ES-I3 (cell line): ENCODE measurements at regions not wholly inside any gene's neighbourhood (a gene's known extent, or its start where the extent isn't known, plus 50 kb on each side); places are given as distances from the start of the nearest gene placed in this dataset.
"Not testable (repeated sequence)": the region's sequence is repeated elsewhere in the genome, so short reads cannot be mapped to it uniquely, and the experiment has no call there.

Experiments
- H3K36me3 ChIP-seq: 2 replicates; pipeline ENCODE4 v1.6.1; 2013; ENCODE audit warnings: mild to moderate bottlenecking, low read length, control low read depth, moderate library complexity; ENCODE audit not compliant: insufficient read depth
- H3K4me1 ChIP-seq: 2 replicates; pipeline ENCODE4 v1.6.1; 2013; ENCODE audit warnings: mild to moderate bottlenecking, control low read depth, low read length; ENCODE audit not compliant: insufficient read depth
- H3K9ac ChIP-seq: 2 replicates; pipeline ENCODE4 v1.6.1; 2013; ENCODE audit warnings: low read depth, mild to moderate bottlenecking, low read length, moderate library complexity
- H3K9me3 ChIP-seq: 2 replicates; pipeline ENCODE4 v1.6.1; 2013; ENCODE audit warnings: mild to moderate bottlenecking, low read length, moderate library complexity; ENCODE audit not compliant: control insufficient read depth, insufficient read depth

DNA sequence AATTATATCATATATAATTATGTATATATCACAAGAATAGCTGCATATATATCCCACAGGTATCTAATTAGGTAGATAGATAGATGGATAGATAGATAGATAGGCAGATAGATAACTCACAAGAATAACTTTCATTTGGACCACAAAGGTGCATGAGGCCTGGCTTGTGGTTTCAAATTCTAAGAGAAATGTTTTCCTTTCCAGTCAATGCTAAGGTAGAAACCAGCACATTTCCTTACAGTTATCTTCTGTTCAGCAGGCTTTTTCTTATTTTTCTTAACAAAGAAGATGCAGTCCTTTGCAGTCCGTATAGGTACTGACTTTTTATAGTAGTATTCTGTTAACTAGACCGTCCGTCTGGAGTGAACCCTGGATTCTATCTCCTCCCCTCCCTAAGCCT, 152.9 kb upstream of the ANKFN1 start:
- no peak overlapping the region for H3K9ac ChIP-seq
- H3K4me1 ChIP-seq: no peaks in the 10 kb centered on the region
- H3K9me3 ChIP-seq: no peaks in the 10 kb centered on the region
- H3K36me3 ChIP-seq: no peaks in the 10 kb centered on the region

DNA sequence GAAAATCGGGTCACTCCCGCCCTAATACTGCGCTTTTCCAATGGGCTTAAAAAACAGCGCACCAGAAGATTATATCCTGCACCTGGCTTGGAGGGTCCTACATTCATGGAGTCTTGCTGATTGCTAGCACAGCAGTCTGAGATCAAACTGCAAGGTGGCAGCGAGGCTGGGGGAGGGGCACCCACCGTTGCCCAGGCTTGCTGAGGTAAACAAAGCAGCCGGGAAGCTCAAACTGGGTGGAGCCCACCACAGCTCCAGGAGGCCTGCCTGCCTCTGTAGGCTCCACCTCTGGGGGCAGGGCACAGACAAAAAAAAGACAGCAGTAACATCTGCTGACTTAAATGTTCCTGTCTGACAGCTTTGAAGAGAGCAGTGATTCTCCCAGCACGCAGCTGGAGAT, 150.6 kb upstream of the ANKFN1 start:
- not testable (repeated sequence) for H3K9me3 ChIP-seq, H3K9ac ChIP-seq, H3K4me1 ChIP-seq, H3K36me3 ChIP-seq

DNA sequence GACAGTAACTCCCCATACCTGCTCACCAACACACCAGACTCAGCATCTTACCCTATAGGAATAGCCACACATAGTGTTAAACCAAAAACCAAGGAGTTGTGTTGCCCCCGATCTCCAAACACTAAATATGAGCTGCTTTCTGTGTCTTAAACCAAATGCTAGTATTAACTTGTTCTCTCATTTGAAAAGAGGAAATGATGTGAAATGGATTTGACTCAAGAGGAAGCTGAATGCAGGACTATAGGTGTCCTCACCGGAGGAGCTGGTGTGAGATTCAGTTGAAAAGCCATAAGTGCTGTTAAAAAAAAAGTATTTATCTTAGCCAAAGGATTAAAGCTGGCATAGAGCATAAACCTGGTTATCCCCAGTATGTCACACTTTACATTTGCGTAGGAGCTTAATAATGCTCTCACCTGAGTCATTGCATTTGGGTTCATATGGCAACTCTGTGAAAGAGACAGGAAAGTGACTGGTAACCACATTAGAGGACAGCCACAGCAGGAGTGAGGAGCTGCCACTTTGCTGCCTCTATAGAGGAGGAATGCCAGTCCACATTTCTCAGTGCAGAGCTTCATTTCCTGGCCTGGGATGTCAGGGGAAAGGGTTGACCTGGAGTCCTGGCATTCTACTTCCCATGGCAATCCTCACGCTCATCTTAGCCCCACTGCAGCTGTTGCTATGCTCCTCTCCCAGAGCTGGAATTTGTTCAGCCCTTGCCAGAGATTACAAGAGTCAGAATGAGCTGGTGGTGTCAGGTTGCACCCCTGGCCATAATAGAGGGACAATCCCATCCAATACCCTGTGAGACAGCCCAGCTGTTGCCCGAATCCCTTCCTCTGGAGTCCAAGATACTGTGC, 143.3 kb upstream of the ANKFN1 start:
- H3K9me3 ChIP-seq: no peaks in the 10 kb centered on the region; the same call in 1 of the 2 replicates
- no peaks in the 10 kb centered on the region for H3K4me1 ChIP-seq
- H3K36me3 ChIP-seq: no peaks in the 10 kb centered on the region
- H3K9ac ChIP-seq: no peak overlapping the region

DNA sequence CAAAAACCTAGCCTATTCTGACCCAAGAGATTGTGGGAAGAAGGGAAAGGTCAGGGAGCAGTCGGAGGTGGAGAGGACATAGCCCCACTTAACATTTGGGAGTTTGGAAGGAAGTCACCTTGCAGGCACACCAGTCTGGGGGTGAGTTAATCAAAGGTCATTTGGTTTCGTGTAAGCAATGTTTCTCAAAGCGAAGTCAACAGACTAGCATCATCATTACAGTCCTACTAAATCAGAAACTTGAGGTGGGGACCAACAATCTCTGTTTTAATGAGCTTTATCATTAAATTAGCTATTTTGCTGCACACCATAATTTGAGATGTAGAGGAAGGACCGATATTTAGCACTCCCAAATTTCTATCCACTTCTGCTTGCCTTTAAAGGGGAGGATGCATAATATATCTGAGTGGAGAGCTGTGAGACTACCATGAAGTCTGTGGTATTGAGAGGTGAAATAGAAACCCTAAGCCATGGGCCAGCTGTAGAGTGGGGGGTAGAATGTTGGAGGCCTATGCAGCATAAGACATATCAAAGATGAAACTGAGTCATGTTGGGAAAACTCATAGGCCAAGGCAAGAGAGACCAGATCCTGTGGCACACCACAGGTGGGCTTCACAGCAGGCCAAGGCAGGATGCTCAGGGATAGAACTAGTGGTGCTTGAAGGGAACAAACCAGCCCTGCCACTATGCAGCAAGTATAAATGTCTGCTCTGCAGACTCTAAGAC, 141.7 kb upstream of the ANKFN1 start:
- no peaks in the 10 kb centered on the region; the same call in 1 of the 2 replicates for H3K9me3 ChIP-seq
- H3K9ac ChIP-seq: no peak overlapping the region
- no peaks in the 10 kb centered on the region for H3K4me1 ChIP-seq
- H3K36me3 ChIP-seq: no peaks in the 10 kb centered on the region

DNA sequence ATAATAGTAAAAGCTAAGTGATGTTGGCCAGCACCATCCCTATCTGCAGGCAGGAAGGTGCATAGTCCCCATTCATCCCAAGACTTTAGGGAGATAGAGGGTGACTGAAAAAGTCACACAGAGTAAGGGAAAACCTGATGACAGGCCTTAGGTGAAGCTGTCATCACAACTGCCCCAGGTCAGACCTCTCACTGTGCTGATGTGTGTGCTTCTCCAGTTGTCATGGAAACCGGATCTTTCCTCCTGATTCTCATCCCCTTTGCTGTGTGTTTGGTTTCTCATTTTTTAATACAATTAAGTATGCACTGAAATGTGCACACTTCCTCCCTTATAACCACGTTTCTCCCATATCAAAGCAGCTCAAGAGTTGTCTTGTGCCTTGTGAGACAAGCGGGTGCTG, 135.1 kb upstream of the ANKFN1 start:
- H3K9ac ChIP-seq: no peak overlapping the region
- no peaks in the 10 kb centered on the region; the same call in 1 of the 2 replicates for H3K9me3 ChIP-seq
- no peaks in the 10 kb centered on the region for H3K4me1 ChIP-seq
- H3K36me3 ChIP-seq: no peaks in the 10 kb centered on the region

DNA sequence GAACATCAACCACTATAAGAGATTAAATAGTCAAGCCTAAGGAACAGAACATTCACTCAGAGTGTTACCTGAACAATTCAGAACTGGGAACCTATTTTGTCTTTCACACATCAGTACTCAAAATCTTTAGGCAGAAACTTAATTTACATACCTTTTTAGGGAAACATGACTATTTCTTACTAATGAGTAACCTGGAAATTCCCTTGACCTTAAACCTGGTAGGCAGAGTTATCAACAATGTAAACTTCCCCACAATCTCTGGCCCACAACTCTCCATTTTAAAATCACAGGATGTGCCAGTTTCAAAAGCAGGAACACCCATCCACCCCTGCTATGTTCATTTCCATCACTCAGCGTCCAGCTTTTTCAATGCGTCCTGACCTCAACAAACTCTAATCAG, 132.9 kb upstream of the ANKFN1 start:
- no peaks in the 10 kb centered on the region for H3K9me3 ChIP-seq
- no peak overlapping the region for H3K9ac ChIP-seq
- no peaks in the 10 kb centered on the region for H3K4me1 ChIP-seq
- no peaks in the 10 kb centered on the region for H3K36me3 ChIP-seq

DNA sequence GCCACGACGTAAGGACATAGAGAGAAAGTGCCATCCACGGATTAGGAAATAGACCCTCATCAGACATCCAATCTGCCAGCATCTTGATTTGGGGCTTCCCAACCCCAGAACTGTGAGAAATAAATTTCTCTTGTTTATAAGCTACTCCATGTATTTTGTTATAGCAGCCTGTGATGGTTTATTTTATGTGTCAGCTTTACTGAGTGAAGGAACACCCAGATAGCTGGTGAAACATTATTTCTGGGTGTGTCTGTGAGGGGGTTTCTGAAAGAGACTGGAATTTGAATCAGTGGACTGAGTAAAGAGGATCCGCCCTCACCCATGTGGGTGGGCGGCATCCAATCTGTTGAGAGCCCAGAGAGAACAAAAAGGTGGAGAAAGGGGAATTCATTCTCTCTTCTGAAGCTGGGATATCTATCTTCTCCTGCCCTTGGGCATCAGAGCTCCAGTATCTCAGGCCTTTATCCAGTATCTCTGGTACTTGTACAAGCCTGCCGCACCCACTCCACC, 131.5 kb upstream of the ANKFN1 start:
- no peaks in the 10 kb centered on the region for H3K9me3 ChIP-seq
- H3K9ac ChIP-seq: no peak overlapping the region
- no peaks in the 10 kb centered on the region for H3K36me3 ChIP-seq
- no peaks in the 10 kb centered on the region for H3K4me1 ChIP-seq

DNA sequence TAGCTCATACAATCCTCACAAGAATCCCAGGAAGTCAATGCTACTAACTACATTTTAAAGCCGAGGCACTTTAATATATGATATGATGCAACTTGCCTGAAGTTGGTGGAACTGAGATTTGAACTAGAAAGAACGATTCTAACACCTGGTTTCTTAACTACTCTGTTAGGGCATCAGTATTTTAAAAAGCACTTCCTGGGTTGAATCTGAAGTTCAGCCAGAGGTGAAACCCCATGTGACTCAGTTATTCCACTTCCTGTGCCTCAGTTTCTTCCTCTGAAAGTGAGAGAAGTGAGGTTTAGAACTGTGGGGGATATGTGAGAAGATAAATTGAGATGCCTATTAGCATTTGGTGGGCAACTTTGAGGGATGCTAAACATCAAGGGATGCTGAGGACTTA, 129.4 kb upstream of the ANKFN1 start:
- Histone ChIP-seq H3K9me3 (no peaks in the 10 kb centered on the region), H3K36me3 (no peaks in the 10 kb centered on the region), H3K9ac (no peak overlapping the region), H3K4me1 (no peaks in the 10 kb centered on the region)

DNA sequence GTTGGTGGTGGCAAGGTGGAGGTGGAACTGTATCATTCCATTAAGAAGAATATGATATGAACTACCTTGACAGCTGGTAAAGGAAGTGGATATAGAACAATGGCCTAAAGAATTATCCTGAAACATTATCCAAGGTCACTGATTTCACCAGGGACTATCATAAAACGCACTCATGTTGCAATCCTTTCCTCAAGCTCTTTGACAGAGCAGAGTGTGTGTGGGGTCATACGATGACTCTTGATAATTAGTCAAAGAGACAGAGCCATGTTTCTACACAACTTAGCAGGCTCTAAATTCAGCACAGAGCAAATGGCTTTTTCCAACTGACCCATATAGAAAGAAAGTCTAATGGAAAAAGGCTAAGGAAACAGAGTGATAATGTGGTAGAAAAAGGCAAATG, 126.4 kb upstream of the ANKFN1 start:
- Histone ChIP-seq H3K9ac (no peak overlapping the region), H3K9me3 (no peaks in the 10 kb centered on the region)

DNA sequence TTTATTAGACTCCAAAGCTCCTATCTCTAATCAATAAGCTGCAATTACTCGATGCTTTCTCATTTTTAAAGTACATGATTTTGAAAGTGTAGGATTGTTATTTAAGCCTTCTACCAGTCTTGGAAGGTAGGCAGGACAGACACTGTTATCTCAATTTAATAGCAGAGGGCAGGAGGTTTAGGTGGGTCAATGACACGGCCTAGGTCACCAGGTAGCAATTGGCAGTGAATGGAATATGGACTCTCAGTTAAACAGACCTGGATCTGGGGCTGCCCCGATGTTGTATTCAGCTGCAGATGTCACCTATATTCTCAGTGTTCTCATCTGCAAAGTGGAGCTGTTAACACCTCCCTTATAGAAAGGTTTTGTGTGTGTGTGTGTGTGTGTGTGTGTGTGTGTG, 124.4 kb upstream of the ANKFN1 start:
- no peaks in the 10 kb centered on the region for H3K36me3 ChIP-seq
- H3K9ac ChIP-seq: no peak overlapping the region
- H3K4me1 ChIP-seq: no peaks in the 10 kb centered on the region
- no peaks in the 10 kb centered on the region for H3K9me3 ChIP-seq

More for the DNA sequence above, 126.4 kb upstream of the ANKFN1 start:
- H3K36me3 ChIP-seq: no peaks in the 10 kb centered on the region
- H3K4me1 ChIP-seq: no peaks in the 10 kb centered on the region

DNA sequence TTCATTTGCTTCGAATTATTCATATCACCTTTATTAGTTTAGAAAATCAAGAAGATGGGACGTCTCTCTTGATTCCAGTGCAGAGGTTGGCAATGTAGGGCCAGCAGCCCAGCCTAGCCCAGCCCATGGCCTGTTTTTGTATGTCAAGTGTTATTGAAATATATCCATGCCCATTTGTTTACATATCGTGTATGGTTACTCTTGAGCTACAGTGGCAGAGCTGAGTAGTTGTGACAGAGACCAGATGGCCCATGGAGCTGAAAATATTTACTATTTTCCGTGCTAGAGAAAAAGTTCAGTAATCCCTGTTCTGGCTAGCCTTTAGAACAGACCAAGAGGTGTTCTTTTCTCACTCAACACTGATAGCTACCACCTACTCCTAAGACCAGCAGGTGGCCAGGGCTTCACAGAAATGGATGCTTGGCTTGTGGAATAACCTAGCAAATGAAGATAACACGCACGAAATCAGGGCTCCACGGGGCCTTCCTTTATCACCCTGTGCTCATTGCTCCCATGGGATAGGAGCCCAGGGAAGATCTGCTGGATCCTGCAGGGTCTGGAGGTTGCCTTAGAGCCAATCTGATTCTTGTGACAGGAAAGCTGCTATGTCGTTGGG, 123.2 kb upstream of the ANKFN1 start:
- no peaks in the 10 kb centered on the region for H3K4me1 ChIP-seq
- H3K9me3 ChIP-seq: no peaks in the 10 kb centered on the region
- H3K36me3 ChIP-seq: no peaks in the 10 kb centered on the region

DNA sequence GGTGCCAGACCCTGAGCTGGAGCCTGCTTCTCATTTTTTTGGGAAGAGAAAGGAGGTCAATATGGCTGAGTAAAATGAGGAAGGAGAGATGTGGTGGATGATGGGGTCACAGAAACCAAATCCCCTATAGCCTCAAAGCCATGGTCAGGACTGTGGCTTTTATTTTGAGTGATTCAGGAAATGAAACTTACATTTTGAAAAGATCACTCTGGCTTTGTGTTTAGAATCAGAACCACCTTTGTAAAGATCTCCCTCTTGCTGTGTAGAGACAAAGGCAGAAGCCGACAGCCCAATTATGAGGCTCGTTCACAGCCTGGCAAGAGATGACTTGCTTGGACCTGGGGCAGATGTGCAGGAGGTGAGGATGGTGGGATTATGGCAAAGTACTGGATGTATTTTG, 121.6 kb upstream of the ANKFN1 start:
- Histone ChIP-seq H3K9me3 (no peaks in the 10 kb centered on the region), H3K9ac (no peak overlapping the region), H3K4me1 (no peaks in the 10 kb centered on the region), H3K36me3 (no peaks in the 10 kb centered on the region)

More for the DNA sequence above, 123.2 kb upstream of the ANKFN1 start:
- H3K9ac ChIP-seq: no peak overlapping the region

DNA sequence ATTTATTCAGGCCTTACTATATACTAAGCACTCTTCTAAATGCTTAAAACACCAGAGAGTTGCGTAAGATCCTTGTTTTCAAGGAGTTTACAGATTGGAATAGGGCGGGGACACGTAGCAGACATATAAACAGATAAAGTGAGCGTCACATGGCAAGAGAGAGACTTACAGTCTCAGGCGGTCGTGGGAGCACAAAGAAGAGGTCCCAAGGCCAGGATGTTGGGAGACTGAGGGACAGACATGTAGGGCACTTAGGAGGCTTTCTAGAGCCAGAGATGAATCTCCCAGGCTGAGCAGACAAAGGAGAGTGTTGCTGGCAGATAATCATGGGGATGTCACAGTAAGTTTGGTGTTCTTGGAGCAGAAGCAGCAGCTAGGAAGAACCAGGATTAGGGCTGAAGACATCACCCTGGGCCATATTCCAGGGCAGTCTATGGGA, 119.1 kb upstream of the ANKFN1 start:
- Histone ChIP-seq H3K36me3 (no peaks in the 10 kb centered on the region), H3K4me1 (no peaks in the 10 kb centered on the region), H3K9ac (no peak overlapping the region), H3K9me3 (no peaks in the 10 kb centered on the region)

DNA sequence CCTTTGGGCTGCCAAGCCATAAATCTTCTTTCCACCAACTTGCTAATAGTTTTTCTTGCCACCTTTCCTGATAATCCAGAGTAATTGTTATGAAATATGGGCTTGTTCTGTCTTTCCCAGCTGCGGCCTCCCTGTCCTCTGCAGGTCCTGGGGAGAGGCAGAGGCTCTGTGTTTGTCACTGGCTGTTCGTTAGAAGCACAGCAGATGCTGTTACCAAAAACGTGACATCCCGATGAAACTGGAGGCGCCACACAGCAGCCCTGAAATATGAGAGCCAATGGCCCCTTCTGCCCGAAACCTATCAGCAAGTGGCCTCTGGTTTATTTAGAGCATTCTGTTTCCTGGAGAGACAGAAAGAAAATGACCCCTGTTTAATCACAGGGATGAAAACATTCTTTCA, 115.1 kb upstream of the ANKFN1 start:
- H3K36me3 ChIP-seq: no peaks in the 10 kb centered on the region
- H3K4me1 ChIP-seq: no peaks in the 10 kb centered on the region
- no peaks in the 10 kb centered on the region for H3K9me3 ChIP-seq
- H3K9ac ChIP-seq: no peak overlapping the region
